MM.1S (cell line): ENCODE measurements at regions not wholly inside any gene's neighbourhood (a gene's known extent, or its start where the extent isn't known, plus 50 kb on each side); places are given as distances from the start of the nearest gene placed in this dataset.

ENCODE experiments used
- EZH2 ChIP-seq: fragments of 300-600 bp; sonication (generic); optimal IDR thresholded peaks from 2 replicates; pipeline ENCODE3; 2017; ENCODE audit warnings: low read depth, mild to moderate bottlenecking, antibody characterized with exemption, low read length, mixed read lengths
- TF ChIP-seq, protein P1 (sequence below): fragments of 300-600 bp; sonication (generic); IDR thresholded peaks from 2 replicates; pipeline ENCODE4 v1.5.1; 2016; ENCODE audit warnings: antibody characterized with exemption, low read length, mixed read lengths

DNA sequence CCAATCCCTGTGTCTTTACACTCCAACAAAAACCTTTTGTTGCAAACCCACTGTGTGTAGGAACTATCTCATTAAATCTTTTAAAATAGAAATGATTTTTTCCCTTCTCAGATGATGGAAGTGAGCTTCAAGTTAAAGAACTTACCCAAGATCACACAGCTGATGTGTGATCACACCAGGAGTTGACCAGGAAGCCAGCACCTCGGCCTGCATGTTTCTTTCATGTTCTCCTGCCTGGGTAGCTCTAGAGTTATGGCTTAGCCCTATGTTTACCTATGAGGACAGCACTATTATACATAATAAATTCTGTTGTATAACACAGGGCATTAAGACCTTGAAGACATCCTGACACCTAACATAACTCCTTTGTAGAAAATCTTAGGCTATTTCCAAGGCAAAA, 132.1 kb upstream of the KLHL25 start:
- TF ChIP-seq, protein P1, sequence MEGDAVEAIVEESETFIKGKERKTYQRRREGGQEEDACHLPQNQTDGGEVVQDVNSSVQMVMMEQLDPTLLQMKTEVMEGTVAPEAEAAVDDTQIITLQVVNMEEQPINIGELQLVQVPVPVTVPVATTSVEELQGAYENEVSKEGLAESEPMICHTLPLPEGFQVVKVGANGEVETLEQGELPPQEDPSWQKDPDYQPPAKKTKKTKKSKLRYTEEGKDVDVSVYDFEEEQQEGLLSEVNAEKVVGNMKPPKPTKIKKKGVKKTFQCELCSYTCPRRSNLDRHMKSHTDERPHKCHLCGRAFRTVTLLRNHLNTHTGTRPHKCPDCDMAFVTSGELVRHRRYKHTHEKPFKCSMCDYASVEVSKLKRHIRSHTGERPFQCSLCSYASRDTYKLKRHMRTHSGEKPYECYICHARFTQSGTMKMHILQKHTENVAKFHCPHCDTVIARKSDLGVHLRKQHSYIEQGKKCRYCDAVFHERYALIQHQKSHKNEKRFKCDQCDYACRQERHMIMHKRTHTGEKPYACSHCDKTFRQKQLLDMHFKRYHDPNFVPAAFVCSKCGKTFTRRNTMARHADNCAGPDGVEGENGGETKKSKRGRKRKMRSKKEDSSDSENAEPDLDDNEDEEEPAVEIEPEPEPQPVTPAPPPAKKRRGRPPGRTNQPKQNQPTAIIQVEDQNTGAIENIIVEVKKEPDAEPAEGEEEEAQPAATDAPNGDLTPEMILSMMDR = no peak
- no peak for TF ChIP-seq EZH2
